Hematopoietic multipotent progenitor cell treated with erythropoietin and hydrocortisone succinate and interleukin-3 and kit ligand, for 4 days (in vitro differentiated cells): ENCODE measurements at regions not wholly inside any gene's neighbourhood (a gene's known extent, or its start where the extent isn't known, plus 50 kb on each side); places are given as distances from the start of the nearest gene placed in this dataset.
A peak's percentile ranks its signal among the peaks of the same experiment; 100 is the strongest.

ENCODE experiments used
- DNase-seq: peaks from one replicate; pipeline ENCODE4 v3.0.0-alpha.2; 2015

- no peak for DNase-seq
These were observed 513.3 kb downstream of the ANKRD50 start for GRCh38 chr4:124199185-124199584.

- DNase-seq = no peak
These were observed 512.8 kb downstream of the ANKRD50 start for GRCh38 chr4:124199755-124200154.

- no peak for DNase-seq
These were observed 510.9 kb downstream of the ANKRD50 start for GRCh38 chr4:124201636-124202035.

- peak; percentile 7 for DNase-seq
These were observed 510.4 kb downstream of the ANKRD50 start for GRCh38 chr4:124202099-124202498.

- DNase-seq = no peak
These were observed 508.8 kb downstream of the ANKRD50 start for GRCh38 chr4:124203613-124204238.

- DNase-seq = no peak
These were observed 505.5 kb downstream of the ANKRD50 start for GRCh38 chr4:124206779-124207605.

- DNase-seq = no peak
These were observed 503.3 kb downstream of the ANKRD50 start for GRCh38 chr4:124209211-124209610.

GRCh38 chr4:124209626-124210025 is 502.9 kb downstream of the ANKRD50 start:
- no peak for DNase-seq

GRCh38 chr4:124210746-124211145 is 501.8 kb downstream of the ANKRD50 start:
- DNase-seq = no peak

- DNase-seq = peak; percentile 25
These were observed 499.5 kb downstream of the ANKRD50 start for GRCh38 chr4:124212815-124213630.

GRCh38 chr4:124219389-124219788 is 493.1 kb downstream of the ANKRD50 start:
- DNase-seq = no peak

GRCh38 chr4:124224256-124224655 is 488.3 kb downstream of the ANKRD50 start:
- no peak for DNase-seq

- no peak for DNase-seq
These were observed 484.6 kb downstream of the ANKRD50 start for GRCh38 chr4:124227981-124228380.

- DNase-seq = no peak
These were observed 482.3 kb downstream of the ANKRD50 start for GRCh38 chr4:124230268-124230667.

- no peak for DNase-seq
These were observed 477.8 kb downstream of the ANKRD50 start for GRCh38 chr4:124234771-124235170.

GRCh38 chr4:124243671-124244366 is 468.7 kb downstream of the ANKRD50 start:
- no peak for DNase-seq

- no peak for DNase-seq
These were observed 459.5 kb downstream of the ANKRD50 start for GRCh38 chr4:124253080-124253479.

- peak; percentile 91 for DNase-seq
These were observed 450.0 kb downstream of the ANKRD50 start for GRCh38 chr4:124262211-124263179.

- no peak for DNase-seq
These were observed 446.8 kb downstream of the ANKRD50 start for GRCh38 chr4:124265701-124266100.

- DNase-seq = no peak
These were observed 445.8 kb downstream of the ANKRD50 start for GRCh38 chr4:124266721-124267120.

GRCh38 chr4:124276461-124276860 is 436.1 kb downstream of the ANKRD50 start:
- DNase-seq = no peak

GRCh38 chr4:124277691-124278090 is 434.8 kb downstream of the ANKRD50 start:
- DNase-seq = no peak
